Type B pancreatic cell (in vitro differentiated cells): ENCODE measurements at regions not wholly inside any gene's neighbourhood (a gene's known extent, or its start where the extent isn't known, plus 50 kb on each side); places are given as distances from the start of the nearest gene placed in this dataset.
"Not testable (repeated sequence)": the region's sequence is repeated elsewhere in the genome, so short reads cannot be mapped to it uniquely, and the experiment has no call there.

Source experiments
- DNase-seq: peaks from one replicate; pipeline ENCODE4 v3.0.0; 2021; ENCODE audit warnings: mixed read lengths; ENCODE audit not compliant: unreplicated experiment; ENCODE audit errors: extremely low spot score
- H3K27ac Mint-ChIP-seq: 2 replicates; pipeline ENCODE4 v1.8.0; 2021; ENCODE audit warnings: mild to moderate bottlenecking, mixed read lengths
- H3K27me3 Mint-ChIP-seq: 2 replicates; pipeline ENCODE4 v1.8.0; 2021; ENCODE audit warnings: mixed read lengths
- H3K36me3 Mint-ChIP-seq: 2 replicates; pipeline ENCODE4 v1.8.0; 2021; ENCODE audit warnings: mixed read lengths
- H3K4me1 Mint-ChIP-seq: one replicate; pipeline ENCODE4 v1.8.0; 2021; ENCODE audit warnings: mixed read lengths; ENCODE audit not compliant: unreplicated experiment
- H3K4me3 Mint-ChIP-seq: 2 replicates; pipeline ENCODE4 v1.8.0; 2021; ENCODE audit warnings: mild to moderate bottlenecking, mixed read lengths
- H3K9me3 Mint-ChIP-seq: 2 replicates; pipeline ENCODE4 v1.8.0; 2021; ENCODE audit warnings: mixed read lengths
- TF ChIP-seq, protein P1 (sequence below): fragments of 200-600 bp; sonication (generic); conservative IDR thresholded peaks from 2 replicates; pipeline ENCODE4 v1.5.0; 2021; ENCODE audit warnings: antibody characterized with exemption, mild to moderate bottlenecking

DNA sequence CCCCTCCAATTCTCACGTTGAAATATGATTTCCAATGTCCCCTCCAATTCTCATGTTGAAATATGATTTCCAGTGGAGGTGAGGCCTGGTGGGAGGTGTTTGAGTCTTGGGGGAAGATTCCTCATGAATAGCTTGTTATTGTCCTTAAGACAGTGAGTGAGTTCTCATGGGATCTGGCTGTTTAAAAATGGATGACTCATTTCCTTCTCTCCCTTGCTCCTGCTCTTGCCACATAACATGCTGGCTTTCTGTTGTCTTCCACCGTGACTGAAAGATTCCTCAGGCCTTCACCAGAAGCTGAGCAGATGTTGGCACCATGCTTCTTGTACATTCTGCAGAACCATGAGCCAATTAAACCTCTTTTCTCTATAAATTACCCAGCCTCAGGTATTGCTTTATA lies 346.8 kb upstream of the TECRL start:
- no peaks in the 10 kb centered on the region for H3K27me3 Mint-ChIP-seq
- H3K9me3 Mint-ChIP-seq, result no peaks in the 10 kb centered on the region
- no peak overlapping the region for H3K4me3 Mint-ChIP-seq
- no peak overlapping the region for H3K27ac Mint-ChIP-seq
- H3K4me1 Mint-ChIP-seq, result no peaks in the 10 kb centered on the region
- no peak for DNase-seq
- TF ChIP-seq, protein P1, sequence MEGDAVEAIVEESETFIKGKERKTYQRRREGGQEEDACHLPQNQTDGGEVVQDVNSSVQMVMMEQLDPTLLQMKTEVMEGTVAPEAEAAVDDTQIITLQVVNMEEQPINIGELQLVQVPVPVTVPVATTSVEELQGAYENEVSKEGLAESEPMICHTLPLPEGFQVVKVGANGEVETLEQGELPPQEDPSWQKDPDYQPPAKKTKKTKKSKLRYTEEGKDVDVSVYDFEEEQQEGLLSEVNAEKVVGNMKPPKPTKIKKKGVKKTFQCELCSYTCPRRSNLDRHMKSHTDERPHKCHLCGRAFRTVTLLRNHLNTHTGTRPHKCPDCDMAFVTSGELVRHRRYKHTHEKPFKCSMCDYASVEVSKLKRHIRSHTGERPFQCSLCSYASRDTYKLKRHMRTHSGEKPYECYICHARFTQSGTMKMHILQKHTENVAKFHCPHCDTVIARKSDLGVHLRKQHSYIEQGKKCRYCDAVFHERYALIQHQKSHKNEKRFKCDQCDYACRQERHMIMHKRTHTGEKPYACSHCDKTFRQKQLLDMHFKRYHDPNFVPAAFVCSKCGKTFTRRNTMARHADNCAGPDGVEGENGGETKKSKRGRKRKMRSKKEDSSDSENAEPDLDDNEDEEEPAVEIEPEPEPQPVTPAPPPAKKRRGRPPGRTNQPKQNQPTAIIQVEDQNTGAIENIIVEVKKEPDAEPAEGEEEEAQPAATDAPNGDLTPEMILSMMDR, result no peak
- H3K36me3 Mint-ChIP-seq, result no peaks in the 10 kb centered on the region

DNA sequence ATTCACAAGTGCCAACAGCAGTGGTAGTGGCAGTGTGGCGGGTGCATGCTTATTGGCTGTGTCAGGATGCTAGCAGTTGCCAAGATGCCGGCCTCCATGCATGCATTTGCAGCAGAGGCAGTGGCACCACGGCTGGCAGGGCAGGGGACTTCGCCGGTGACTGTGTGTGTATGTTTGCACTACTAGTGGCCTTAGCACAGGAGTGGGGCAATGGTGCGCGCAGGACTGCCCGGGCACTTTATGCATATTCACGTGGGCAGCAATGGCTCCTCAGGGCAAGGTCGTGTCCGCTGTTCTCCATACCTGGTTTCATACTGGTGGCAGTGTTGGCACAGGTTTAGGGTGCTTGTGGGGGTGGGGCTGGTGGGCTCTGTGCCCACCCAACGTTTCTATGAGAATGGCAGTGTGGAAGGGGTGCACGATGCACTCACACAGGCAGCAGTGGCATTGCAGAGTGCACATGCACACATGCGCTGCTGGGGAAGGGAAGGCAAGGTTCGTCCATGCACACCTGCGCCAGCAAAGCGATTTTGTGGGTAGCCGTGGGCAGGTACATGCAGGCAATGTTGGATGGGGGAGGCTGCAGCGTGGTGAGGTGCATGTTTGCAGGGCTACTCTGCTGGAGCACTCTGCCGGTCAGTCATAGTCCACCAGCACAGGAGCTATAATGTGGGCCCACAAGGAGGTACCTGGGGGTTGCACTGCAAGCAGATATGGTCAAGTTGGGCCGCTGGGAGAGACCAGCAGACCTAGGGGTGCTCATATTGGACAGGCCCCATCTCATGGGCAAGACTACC lies 338.9 kb upstream of the TECRL start:
- no peak overlapping the region for H3K27ac Mint-ChIP-seq
- no peaks in the 10 kb centered on the region for H3K36me3 Mint-ChIP-seq
- H3K4me1 Mint-ChIP-seq, result no peaks in the 10 kb centered on the region
- DNase-seq, result no peak
- H3K9me3 Mint-ChIP-seq, result no peaks in the 10 kb centered on the region
- TF ChIP-seq, protein P1, result no peak
- no peaks in the 10 kb centered on the region for H3K27me3 Mint-ChIP-seq
- no peak overlapping the region for H3K4me3 Mint-ChIP-seq

DNA sequence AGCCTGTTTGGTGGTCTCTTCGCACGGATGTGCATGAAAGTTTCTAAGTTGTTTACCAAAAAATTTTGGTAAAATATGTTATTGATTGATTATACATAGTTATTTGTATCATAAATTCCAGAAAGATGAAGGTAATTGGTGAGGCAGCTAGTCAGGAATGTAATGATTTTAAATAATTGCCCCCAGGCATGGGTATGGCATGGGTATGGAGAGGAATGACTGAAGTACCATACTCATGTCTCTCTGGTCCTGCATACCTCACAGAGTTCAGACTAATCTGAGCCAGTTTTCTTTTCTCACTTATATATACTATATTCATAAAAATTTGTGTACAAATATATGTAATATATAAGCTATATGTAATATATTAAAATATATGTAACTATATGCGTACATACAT lies 329.0 kb upstream of the TECRL start:
- DNase-seq, result no peak
- Mint-ChIP-seq H3K4me1 (no peaks in the 10 kb centered on the region), H3K27ac (no peak overlapping the region), H3K36me3 (no peaks in the 10 kb centered on the region), H3K9me3 (no peaks in the 10 kb centered on the region), H3K4me3 (no peak overlapping the region), H3K27me3 (no peaks in the 10 kb centered on the region)
- TF ChIP-seq, protein P1, result no peak

DNA sequence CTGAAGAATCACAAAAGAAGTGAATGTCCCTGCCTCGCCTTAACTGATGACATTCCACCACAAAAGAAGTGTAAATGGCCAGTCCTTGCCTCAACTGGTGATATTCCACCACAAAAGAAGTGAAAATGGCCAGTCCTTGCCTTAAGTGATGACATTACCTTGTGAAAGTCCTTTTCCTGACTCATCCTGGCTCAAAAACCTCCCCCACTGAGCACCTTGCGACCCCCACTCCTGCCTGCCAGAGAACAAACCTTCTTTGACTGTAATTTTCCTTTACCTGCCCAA lies 328.5 kb upstream of the TECRL start:
- H3K36me3 Mint-ChIP-seq, DNase-seq, H3K4me3 Mint-ChIP-seq, H3K4me1 Mint-ChIP-seq, H3K27ac Mint-ChIP-seq, H3K27me3 Mint-ChIP-seq, H3K9me3 Mint-ChIP-seq: not testable (repeated sequence)

DNA sequence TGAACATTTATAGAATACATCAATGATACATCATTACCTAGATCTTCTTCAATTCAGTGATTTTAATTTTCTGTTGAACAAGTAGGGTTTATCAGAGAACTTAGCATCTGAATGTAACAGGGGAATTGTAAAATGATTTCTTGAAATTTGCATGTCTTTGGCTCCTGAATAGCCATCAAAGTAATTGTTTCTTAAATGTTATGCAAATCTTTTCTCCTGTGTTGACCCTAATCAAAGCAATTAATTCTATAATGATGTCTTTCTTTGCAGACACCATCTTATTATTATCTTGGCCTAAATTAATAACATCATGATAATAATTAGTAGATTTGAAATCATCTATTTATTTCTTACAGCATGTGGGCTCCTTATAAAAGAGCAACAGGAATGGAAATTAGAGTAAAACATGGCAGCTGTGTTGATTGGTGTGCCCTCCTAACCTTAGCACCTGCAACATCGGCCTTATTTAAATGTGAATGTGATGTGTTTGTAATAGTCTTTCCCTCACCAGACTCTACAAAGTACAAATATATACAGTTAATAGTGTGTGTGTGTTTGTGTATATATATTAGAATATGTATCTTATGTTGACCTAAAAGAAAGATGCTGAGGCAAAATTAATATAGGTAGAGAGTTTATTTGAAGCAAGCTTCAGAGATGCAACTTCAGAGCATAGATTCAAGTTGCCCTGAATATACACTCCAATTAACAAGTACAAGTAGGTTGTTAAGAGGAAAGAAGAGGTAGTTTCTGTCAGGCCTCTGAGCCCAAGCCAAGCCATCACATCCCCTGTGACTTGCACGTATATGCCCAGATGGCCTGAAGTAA lies 328.0 kb upstream of the TECRL start:
- TF ChIP-seq, protein P1, result no peak
- H3K4me3 Mint-ChIP-seq, result no peak overlapping the region
- H3K9me3 Mint-ChIP-seq, result peaks cover 4% of the 10 kb centered on the region
- no peak overlapping the region for H3K27ac Mint-ChIP-seq
- H3K36me3 Mint-ChIP-seq, result no peaks in the 10 kb centered on the region
- no peaks in the 10 kb centered on the region for H3K4me1 Mint-ChIP-seq
- no peak for DNase-seq
- no peaks in the 10 kb centered on the region for H3K27me3 Mint-ChIP-seq

DNA sequence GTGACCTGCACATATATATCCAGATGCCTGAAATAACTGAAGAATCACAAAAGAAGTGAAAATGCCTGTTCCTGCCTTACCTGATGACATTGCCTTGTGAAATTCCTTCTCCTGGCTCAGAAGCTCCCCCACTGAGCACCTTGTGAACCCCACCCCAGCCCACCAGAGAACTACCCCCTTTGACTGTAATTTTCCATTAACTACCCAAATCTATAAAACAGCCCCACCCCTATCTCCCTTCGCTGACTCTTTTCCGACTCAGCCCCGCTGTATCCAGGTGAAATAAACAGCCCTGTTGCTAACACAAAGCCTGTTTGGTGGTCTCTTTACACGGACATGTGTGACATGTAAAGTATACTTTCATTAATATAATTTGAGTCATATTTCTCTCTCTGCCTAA lies 320.3 kb upstream of the TECRL start:
- H3K4me3 Mint-ChIP-seq, result no peak overlapping the region
- no peak overlapping the region for H3K27ac Mint-ChIP-seq

More for the DNA sequence above, 320.3 kb upstream of the TECRL start:
- Mint-ChIP-seq H3K4me1 (peaks cover 12% of the 10 kb centered on the region), H3K36me3 (no peaks in the 10 kb centered on the region), H3K27me3 (no peaks in the 10 kb centered on the region), H3K9me3 (peaks cover 18% of the 10 kb centered on the region)
- DNase-seq, result no peak
- TF ChIP-seq, protein P1, result no peak
